HG03439 (cell line): ENCODE measurements at regions not wholly inside any gene's neighbourhood (a gene's known extent, or its start where the extent isn't known, plus 50 kb on each side); places are given as distances from the start of the nearest gene placed in this dataset.
"Not testable (repeated sequence)": the region's sequence is repeated elsewhere in the genome, so short reads cannot be mapped to it uniquely, and the experiment has no call there.

ENCODE experiments used
- ATAC-seq: cut with Tn5 transposase; IDR thresholded peaks from one replicate; pipeline ENCODE4 v1.9.1; 2021; ENCODE audit warnings: mild to moderate bottlenecking, moderate library complexity; ENCODE audit not compliant: unreplicated experiment

DNA sequence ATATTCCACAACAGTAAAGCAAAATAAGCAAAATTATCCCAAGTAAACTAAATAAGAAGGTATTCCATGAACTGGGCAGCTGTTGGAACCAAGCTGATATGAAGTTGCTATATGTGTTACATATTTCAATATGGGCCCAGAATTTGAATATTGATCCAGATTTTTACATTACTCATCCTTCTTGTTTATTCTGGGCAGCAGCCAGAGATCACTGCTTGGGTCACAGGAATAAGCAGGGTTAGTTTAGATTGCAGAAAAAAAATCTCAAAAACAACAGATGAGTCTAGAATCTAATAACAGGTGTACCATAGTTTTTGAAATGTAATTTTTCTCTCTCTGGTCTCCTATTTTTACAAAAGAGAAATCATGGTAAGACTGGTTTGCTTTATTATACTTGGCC lies 171.5 kb upstream of the NAMPT start:
- no peak for ATAC-seq

DNA sequence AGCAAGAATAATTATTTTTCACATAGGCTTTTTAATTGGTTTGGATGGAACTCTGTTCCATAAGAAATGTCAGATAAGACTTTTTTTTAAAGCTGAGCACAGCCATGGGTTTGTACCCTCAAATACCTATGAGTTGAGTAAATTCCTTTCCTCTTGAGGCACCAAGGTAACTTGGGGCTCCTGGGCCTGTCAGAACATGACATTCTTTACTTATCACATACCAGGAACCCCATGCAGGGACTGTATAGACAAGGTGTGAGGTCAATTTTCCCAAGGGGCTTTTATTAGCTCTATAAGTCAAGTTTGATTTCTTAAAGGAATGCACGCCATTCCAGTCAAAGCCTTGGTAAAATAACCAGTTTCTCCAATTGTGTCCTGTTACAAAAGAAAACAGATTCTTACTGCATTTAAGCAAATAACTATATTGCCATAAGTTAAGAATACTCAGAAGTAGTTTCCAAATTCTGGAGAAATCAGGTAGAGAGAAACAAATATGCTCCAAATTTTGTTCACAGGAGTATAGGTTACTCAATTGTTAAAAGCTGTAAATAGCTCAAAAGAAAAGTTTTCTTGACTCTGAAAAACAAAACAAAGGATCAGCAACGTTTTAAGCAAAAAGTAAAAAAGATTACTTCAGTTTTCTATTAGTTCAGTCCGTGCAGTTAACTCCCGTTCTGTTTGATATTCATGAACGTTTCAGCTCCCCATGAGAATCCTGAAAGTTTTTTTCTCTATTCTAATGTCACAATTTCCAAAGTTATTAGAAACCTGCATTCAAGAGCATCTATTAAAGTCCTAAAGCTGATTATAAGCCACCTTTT lies 167.5 kb upstream of the NAMPT start:
- ATAC-seq, result no peak

DNA sequence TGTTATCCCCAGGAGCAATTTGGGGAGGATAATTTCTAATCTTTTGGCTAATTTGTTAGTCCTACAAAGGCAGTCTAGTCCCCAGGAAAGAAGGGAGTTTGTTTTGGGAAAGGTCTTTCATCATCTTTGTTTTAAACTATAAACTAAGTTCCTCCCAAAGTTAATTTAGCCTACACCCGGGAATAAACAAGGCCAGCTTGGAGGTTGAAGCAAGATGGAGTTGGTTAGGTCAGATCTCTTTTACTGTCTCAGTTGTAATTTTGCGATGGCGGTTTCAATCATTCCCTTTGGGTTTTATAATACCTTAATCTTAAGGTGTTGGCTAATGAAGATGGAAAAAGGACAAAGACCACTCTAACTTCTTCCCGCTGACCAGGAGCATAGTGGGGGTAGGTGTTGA lies 166.4 kb upstream of the NAMPT start:
- ATAC-seq, result no peak

DNA sequence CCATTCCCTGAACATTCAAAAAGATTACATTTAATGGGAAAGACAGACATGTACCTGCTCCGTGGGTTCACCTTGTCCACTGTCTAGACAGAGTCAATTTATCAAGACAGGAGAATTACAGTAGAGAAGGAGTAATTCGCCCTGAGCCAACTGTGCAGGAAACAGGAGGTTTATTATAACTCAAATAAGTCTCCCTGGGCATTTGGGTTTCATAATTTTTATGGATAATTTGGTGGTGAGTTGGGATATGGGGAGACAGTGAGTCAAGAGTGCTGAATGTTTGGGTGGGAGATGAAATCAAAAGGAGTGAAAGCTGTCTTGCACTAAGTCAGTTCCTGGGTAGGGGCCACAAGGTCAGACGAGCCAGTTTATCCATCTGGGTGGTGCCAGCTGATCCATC lies 165.9 kb upstream of the NAMPT start:
- ATAC-seq, result no peak

DNA sequence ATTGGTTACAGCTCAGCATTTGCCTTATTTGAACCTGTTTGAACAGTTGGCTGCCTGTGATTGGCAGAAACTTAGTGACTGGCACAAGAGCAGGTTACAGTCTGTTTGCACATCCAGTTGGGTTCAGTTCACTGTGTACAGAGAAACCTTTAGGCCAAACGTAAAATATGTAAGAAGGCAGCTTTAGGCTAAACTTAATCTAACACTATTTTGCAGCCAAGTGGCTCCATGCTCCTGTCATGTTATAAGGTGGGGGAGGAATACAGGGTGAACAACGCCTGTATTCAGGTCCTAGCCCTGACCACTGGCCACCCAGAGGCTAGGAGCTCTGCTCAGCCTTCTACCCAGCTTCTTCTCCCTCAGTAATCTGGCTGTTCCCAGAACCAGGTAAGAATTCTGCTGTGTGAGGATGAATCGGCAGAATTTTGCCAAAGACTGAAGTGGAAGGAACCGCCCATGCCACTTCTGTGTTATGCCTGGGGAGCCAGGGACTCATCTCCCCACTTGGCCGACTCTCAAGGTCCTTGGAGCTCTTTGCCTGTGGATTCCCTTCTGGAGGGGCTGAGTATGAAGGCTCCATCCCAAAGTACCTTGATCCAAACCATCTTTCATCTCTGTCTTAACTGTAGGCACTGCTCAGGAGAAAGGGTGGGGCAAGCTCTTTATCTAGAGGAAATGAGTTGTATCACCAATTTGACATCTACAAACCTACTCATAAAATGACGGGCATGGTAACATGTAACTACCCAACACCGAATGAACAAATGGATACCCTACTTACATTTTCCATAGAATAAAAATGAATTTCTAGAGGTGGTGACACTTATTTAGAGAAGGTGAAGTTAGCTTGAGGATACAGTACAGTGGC lies 164.4 kb upstream of the NAMPT start:
- no peak for ATAC-seq

GRCh38 chr7:106448346-106448991 lies 163.7 kb upstream of the NAMPT start:
- no peak for ATAC-seq

- no peak for ATAC-seq
Observed at GRCh38 chr7:106447318-106447847, 162.6 kb upstream of the NAMPT start.

DNA sequence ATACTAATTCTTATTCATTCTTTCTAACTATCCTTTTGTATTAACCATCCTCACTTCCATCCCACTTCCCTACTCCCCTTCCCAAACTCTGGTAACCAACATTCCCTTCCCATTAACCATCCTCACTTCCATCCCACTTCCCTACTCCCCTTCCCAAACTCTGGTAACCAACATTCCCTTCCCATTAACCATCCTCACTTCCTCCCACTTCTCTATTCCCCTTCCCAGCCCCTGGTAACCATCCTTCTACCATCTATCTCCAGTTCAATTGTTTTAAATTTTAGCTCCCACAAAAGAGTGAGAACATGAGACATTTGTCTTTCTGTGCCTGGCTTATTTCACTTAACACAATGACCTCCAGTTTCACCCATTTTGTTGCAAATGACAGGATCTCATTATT lies 160.6 kb upstream of the NAMPT start:
- not testable (repeated sequence) for ATAC-seq

GRCh38 chr7:106444068-106444655 lies 159.4 kb upstream of the NAMPT start:
- ATAC-seq, result no peak

- ATAC-seq, result no peak
Observed at GRCh38 chr7:106443156-106443555, 158.4 kb upstream of the NAMPT start.

- ATAC-seq, result no peak
Observed at GRCh38 chr7:106442476-106442875, 157.7 kb upstream of the NAMPT start.

GRCh38 chr7:106441343-106441742 lies 156.6 kb upstream of the NAMPT start:
- ATAC-seq, result not testable (repeated sequence)

DNA sequence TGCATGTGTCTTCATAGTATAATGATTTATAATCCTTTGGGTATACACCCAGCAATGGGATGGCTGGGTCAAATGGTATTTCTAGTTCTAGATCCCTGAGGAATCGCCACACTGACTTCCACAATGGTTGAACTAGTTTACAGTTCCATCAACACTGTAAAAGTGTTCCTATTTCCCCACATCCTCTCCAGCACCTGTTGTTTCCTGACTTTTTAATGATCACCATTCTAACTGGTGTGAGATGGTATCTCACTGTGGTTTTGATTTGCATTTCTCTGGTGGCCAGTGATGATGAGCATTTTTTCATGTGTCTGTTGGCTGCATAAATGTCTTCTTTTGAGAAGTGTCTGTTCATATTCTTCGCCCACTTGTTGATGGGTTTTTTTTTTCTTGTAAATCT lies 152.2 kb upstream of the NAMPT start:
- not testable (repeated sequence) for ATAC-seq

DNA sequence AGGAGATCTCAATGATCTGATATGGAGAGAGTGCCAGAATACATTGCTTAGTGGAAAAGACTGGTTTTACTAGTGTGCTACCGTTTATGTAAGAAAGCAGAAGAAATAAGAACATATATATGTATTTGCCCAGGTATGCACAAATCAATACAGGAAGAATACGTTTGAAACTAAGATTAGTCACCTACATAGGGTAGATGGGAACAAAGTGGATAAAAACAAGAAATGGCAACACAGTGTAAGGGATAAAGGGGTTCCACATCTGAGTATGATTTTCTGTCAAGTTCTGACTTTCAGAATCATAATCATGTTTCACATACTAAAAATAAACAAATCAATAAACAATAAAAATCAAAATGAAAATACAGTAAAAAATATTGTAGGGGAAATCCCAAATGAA lies 148.6 kb upstream of the NAMPT start:
- no peak for ATAC-seq

DNA sequence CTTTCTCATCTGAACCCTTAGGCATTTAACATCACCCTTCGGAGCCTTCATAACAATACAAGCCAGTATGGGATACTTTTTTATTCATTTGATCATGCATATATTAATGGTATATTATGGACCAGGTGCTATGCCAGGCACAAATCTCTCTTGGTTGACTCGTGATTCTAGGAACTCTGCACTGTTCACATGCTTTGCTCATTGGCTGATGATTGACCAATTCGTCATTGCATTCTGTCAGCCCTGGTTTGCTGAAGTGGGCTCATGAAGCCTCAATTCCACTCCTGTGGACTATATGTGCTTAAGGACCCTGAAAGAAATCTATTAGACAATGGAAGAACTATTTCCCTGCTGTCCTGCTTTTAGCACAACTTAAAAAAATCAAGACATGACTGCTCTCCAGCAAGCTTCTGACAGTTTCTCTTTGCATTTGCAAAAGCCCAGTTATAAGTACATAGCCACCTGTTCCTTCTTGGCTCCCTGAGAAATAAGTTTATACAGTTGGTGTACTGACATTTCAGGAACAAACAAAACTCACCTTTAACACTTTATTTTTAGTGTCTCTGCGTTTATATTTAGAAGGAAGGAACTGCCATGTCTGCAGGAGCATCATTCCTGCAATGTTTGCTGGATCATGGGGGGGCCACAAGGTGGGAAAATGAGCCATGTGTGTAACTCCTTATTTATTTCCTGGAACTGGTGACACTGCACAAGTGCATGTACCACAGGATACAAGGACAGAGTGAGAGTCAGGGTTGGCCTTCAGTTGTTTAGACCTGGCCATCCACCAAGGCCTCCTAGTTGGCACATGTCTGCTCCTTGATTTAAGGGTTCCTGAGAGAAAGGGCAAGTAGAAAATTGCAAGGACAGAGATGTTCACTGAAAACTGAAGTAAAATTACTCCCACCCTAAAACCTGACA lies 146.0 kb upstream of the NAMPT start:
- no peak for ATAC-seq

DNA sequence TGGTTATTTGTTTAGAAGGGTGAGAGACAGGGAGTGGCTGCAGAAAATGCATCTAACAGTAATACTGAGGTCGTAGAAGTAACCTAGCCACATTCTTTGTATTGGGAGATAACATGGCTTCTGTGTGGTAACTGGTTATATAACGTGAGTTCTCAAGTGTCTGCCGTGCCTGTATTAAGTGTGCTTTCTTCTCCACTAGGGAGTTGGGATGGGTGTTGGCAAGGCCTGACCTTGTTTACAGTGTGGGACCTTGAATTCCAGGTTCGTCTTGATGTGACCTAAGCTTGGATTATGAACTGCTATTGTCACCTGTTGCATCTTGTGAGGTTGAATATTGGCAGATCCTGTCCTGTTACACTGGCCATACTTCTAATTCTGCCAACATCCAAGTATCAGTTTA lies 145.3 kb upstream of the NAMPT start:
- no peak for ATAC-seq

DNA sequence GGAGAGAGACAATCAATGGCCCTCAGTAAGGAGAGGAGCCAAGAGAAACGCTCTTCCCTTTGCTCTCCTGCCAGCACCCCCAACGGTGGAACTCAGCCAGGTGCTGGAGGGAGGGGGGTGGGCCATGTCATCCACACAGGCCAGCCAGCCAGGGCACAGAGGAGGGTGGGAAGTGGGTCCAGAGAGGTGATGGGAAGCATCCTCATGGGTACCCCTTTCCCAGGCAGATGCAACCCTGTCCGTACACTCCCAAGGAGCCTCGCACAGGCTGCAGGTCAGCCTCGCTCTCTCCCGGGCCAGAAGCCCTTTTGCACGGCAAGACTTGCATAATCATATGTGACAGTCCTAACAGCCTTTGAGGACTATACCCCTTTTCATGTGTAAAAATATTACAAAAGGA lies 142.0 kb upstream of the NAMPT start:
- ATAC-seq, result no peak

- peak; percentile 92 for ATAC-seq
Observed at GRCh38 chr7:106425017-106425719, 140.4 kb upstream of the NAMPT start.

GRCh38 chr7:106424476-106425016 lies 139.8 kb upstream of the NAMPT start:
- no peak for ATAC-seq
